Sigmoid colon (tissue), 6 donors: ENCODE measurements at regions not wholly inside any gene's neighbourhood (a gene's known extent, or its start where the extent isn't known, plus 50 kb on each side); places are given as distances from the start of the nearest gene placed in this dataset.

Source experiments
- DNase-seq: peaks from one replicate; pipeline ENCODE4 v3.0.0-alpha.2; 2019
- H3K27ac ChIP-seq, 4 donors: fragments of 200-600 bp; sonication (generic); one replicate each; pipeline ENCODE4 v1.5.1; 2016 to 2019; ENCODE audit warnings: mild to moderate bottlenecking in 1 of 4
- H3K27me3 ChIP-seq, 3 donors: fragments of 200-600 bp; sonication (generic); one replicate each; pipeline ENCODE4 v1.5.1; 2019; ENCODE audit warnings: mild to moderate bottlenecking in 1 of 3
- H3K36me3 ChIP-seq, 4 donors: fragments of 200-600 bp; sonication (generic); one replicate each; pipeline ENCODE4 v1.5.1; 2016 to 2019
- H3K4me1 ChIP-seq, 4 donors: fragments of 200-600 bp; sonication (generic); one replicate each; pipeline ENCODE4 v1.5.1; 2017 to 2019
- H3K4me3 ChIP-seq, 4 donors: fragments of 200-600 bp; sonication (generic); one replicate each; pipeline ENCODE4 v1.5.1; 2017 to 2019; ENCODE audit warnings: mild to moderate bottlenecking in 2 of 4, moderate library complexity in 1 of 4
- H3K9me3 ChIP-seq, 4 donors: fragments of 200-600 bp in 3 of 4; sonication (generic) in 3 of 4; one replicate each; pipeline versions ENCODE4 v1.5.1 to v1.6.1; 2013 to 2019
- CTCF ChIP-seq, 4 experiments: fragments of 450-650 bp in 3 of 4; fragments of 200-600 bp in 1 of 4; IDR thresholded peaks; one replicate each; pipeline ENCODE4 v1.5.1; 2016 to 2019; ENCODE audit warnings: antibody characterized with exemption in 4 of 4, mild to moderate bottlenecking in 3 of 4, moderate library complexity in 2 of 4
- EP300 ChIP-seq, 4 donors: sonication (generic); formaldehyde crosslinking; IDR thresholded peaks; one replicate each; pipeline ENCODE4 v1.6.1; 2017; ENCODE audit warnings: antibody characterized with exemption in 4 of 4
- POLR2A ChIP-seq, 2 donors: fragments of 450-650 bp; IDR thresholded peaks; one replicate each; pipeline ENCODE4 v1.6.1; 2016; ENCODE audit warnings: antibody characterized with exemption in 2 of 2, mild to moderate bottlenecking in 2 of 2, moderate library complexity in 2 of 2
- POLR2AphosphoS5 ChIP-seq, 4 donors: sonication (generic); formaldehyde crosslinking; IDR thresholded peaks; one replicate each; pipeline ENCODE4 v1.6.1; 2017; ENCODE audit warnings: antibody characterized with exemption in 4 of 4
- WGBS, 2 donors: extraction: QIAGEN DNeasy Blood & Tissue Kit; methylation state at CpG; one replicate each; pipeline ENCODE4 v1.1.7; 2013; 5-methylcytosine and 5-hydroxymethylcytosine counted together
- intact Hi-C: fragments of 100-400 bp; cut with DNase I; formaldehyde crosslinking; loops from one replicate; pipeline ENCODE4 v1.15.1; 2023
- donor health status: healthy with polysubstance abuse.
- donor health status: healthy.

GRCh38 chr2:172344159-172344558 lies 83.2 kb upstream of the ITGA6 start:
- no peak for DNase-seq
- 90 to 96% methylated on average over 2 of the region's 2 CpGs for WGBS, 2 donors
- no peak overlapping the region for H3K4me3 ChIP-seq
- peaks cover 0 to 8% (median 2%) of the 10 kb centered on the region in 4 donors for H3K9me3 ChIP-seq
- TF ChIP-seq POLR2A (IDR thresholded peaks at IDR 0.05) (no peak), EP300 (IDR thresholded peaks at IDR 0.05) (no peak), POLR2AphosphoS5 (IDR thresholded peaks at IDR 0.05) (no peak), CTCF (IDR thresholded peaks at IDR 0.05) (no peak)
- H3K36me3 ChIP-seq, result no peaks in the 10 kb centered on the region
- intact Hi-C loops, result no loop called here
- H3K4me1 ChIP-seq, result peaks cover 0 to 13% (median 3%) of the 10 kb centered on the region in 4 donors
- H3K27me3 ChIP-seq, result no peaks in the 10 kb centered on the region
- no peak overlapping the region for H3K27ac ChIP-seq

DNA sequence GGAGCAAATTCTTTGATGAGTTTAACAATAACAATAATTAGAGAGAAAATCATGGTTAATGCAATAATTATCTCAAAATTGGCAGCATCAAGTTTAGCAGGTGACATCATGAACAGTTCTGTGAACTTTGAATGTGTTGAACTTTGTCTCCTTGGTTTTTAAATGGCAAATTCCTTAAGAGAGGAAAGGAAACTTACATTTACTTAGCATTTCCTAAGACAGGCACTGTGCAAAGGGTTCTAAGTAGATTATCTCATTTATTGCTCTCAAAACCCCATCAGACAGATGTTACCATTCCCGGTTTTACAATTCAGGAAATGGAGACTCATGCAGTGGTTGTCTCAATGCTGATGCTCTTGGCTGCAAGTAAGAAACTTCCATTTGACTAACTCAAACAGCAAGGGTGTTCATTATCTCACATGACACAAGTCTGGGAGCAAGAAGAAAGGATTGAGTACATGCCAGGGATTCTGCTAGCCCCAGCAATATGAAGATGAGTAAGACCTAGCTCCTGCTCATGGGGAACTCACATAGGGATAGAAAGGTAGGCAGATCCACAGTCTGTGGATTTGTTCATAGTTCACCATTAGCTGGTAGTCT lies 81.3 kb upstream of the ITGA6 start:
- Histone ChIP-seq H3K4me3 (no peak overlapping the region), H3K27ac (no peak overlapping the region), H3K36me3 (no peaks in the 10 kb centered on the region), H3K9me3 (peaks cover 0 to 8% (median 2%) of the 10 kb centered on the region in 4 donors), H3K27me3 (no peaks in the 10 kb centered on the region), H3K4me1 (no peaks in the 10 kb centered on the region)
- TF ChIP-seq CTCF (IDR thresholded peaks at IDR 0.05), result no peak
- TF ChIP-seq POLR2A (IDR thresholded peaks at IDR 0.05), result no peak
- TF ChIP-seq POLR2AphosphoS5 (IDR thresholded peaks at IDR 0.05), result no peak
- TF ChIP-seq EP300 (IDR thresholded peaks at IDR 0.05), result no peak
- DNase-seq, result no peak
- intact Hi-C loops, result no loop called here
- whole genome bisulfite sequencing, 2 donors, result 21 to 67% methylated on average over 1 of the region's 1 CpG

GRCh38 chr2:172348555-172349288 lies 78.7 kb upstream of the ITGA6 start:
- TF ChIP-seq EP300 (IDR thresholded peaks at IDR 0.05) (no peak), POLR2AphosphoS5 (IDR thresholded peaks at IDR 0.05) (no peak), CTCF (IDR thresholded peaks at IDR 0.05) (no peak), POLR2A (IDR thresholded peaks at IDR 0.05) (no peak)
- Histone ChIP-seq H3K4me1 (no peaks in the 10 kb centered on the region), H3K27ac (no peak overlapping the region), H3K9me3 (peaks cover 0 to 8% (median 2%) of the 10 kb centered on the region in 4 donors), H3K27me3 (no peaks in the 10 kb centered on the region), H3K36me3 (no peaks in the 10 kb centered on the region), H3K4me3 (no peak overlapping the region)
- WGBS, 2 donors, result 56 to 77% methylated on average over 4 of the region's 4 CpGs
- intact Hi-C loops, result no loop called here
- no peak for DNase-seq

DNA sequence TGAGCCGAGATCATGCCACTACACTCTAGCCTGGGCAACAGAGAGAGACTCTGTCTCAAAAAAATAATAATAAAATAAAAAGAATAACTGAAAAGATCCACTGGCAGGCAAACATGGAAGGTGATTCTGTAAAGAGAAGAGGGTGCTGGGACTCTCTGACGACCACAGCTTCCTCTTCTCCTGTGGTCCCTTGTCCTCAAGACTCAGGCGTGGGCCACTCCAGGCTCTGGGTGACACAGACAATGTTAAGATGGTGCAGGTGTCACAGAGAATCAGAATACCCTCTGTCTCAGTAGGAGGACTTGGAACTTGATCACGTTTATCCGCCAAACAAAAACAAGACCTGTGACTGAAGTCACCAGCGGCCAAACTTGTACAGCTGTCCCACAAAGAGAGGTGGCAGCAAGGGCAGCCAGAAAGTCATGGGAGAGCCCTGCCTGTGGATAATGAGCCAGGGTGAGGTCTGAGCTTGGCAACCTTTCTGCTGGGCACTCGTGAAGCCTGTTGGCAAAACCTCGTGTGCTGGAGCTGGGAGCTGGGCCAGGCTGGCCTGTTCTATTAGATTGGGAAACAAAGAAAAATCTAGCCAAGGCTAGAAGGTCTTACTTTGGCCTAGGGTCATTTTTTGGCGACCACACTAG lies 76.4 kb upstream of the ITGA6 start:
- Histone ChIP-seq H3K4me1 (no peaks in the 10 kb centered on the region), H3K9me3 (peaks cover 0 to 2% (median 0%) of the 10 kb centered on the region in 4 donors), H3K27ac (no peak overlapping the region), H3K4me3 (no peak overlapping the region), H3K36me3 (no peaks in the 10 kb centered on the region), H3K27me3 (no peaks in the 10 kb centered on the region)
- 79% methylated on average over 9 of the region's 9 CpGs for WGBS, 2 donors
- TF ChIP-seq EP300 (IDR thresholded peaks at IDR 0.05) (no peak), CTCF (IDR thresholded peaks at IDR 0.05) (no peak), POLR2AphosphoS5 (IDR thresholded peaks at IDR 0.05) (no peak), POLR2A (IDR thresholded peaks at IDR 0.05) (no peak)
- intact Hi-C loops, result no loop called here
- DNase-seq, result no peak
